ENCODE measurements at regions not wholly inside any gene's neighbourhood (a gene's known extent, or its start where the extent isn't known, plus 50 kb on each side); places are given as distances from the start of the nearest gene placed in this dataset.

GRCh38 chr9:95769909-95770433 lies 105.5 kb upstream of the ERCC6L2 start:
- no peaks in the 10 kb centered on the region for H3K27me3 ChIP-seq (ENCODE audit: control insufficient read depth, insufficient read depth, low read length)
- H3K36me3 ChIP-seq (ENCODE audit: control insufficient read depth in 2 of 3, insufficient read depth in 3 of 3, low read length in 3 of 3) = no peaks in the 10 kb centered on the region
- no peak overlapping the region for H3K27ac ChIP-seq (ENCODE audit: low read depth in 2 of 2, low read length in 2 of 2)
- intact Hi-C loops (cut with DNase I) = no loop called here
- no peak overlapping the region for H3K4me3 ChIP-seq (ENCODE audit: low read length in 3 of 3)
- H3K4me1 ChIP-seq (ENCODE audit: control insufficient read depth in 2 of 3, insufficient read depth in 2 of 3, low read depth in 1 of 3, low read length in 3 of 3) = peaks cover 2 to 9% (median 4%) of the 10 kb centered on the region in 3 donors
- no peak overlapping the region for H3K9ac ChIP-seq (ENCODE audit: low read length in 3 of 3)
- H3K9me3 ChIP-seq (ENCODE audit: control insufficient read depth in 2 of 3, insufficient read depth in 1 of 3, low read length in 3 of 3) = no peaks in the 10 kb centered on the region
- no peak for DNase-seq
- FAIRE-seq = no peak
- TF ChIP-seq CTCF (IDR thresholded peaks at IDR 0.05; ENCODE audit: borderline replicate concordance, extremely low read depth, insufficient read depth) = no peak

GRCh38 chr9:95769473-95769872 lies 106.0 kb upstream of the ERCC6L2 start:
- Histone ChIP-seq H3K9me3 (ENCODE audit: control insufficient read depth in 2 of 3, insufficient read depth in 1 of 3, low read length in 3 of 3) (no peaks in the 10 kb centered on the region), H3K4me3 (ENCODE audit: low read length in 3 of 3) (no peak overlapping the region), H3K4me1 (ENCODE audit: control insufficient read depth in 2 of 3, insufficient read depth in 2 of 3, low read depth in 1 of 3, low read length in 3 of 3) (peaks cover 2 to 9% (median 4%) of the 10 kb centered on the region in 3 donors), H3K27me3 (ENCODE audit: control insufficient read depth, insufficient read depth, low read length) (no peaks in the 10 kb centered on the region), H3K9ac (ENCODE audit: low read length in 3 of 3) (no peak overlapping the region), H3K27ac (ENCODE audit: low read depth in 2 of 2, low read length in 2 of 2) (no peak overlapping the region), H3K36me3 (ENCODE audit: control insufficient read depth in 2 of 3, insufficient read depth in 3 of 3, low read length in 3 of 3) (no peaks in the 10 kb centered on the region)
- intact Hi-C loops (cut with DNase I) = no loop called here
- no peak for FAIRE-seq
- TF ChIP-seq CTCF (IDR thresholded peaks at IDR 0.05; ENCODE audit: borderline replicate concordance, extremely low read depth, insufficient read depth) = no peak
- DNase-seq = no peak

- no peak for DNase-seq
- intact Hi-C loops (cut with DNase I) = no loop called here
- no peaks in the 10 kb centered on the region for H3K36me3 ChIP-seq (ENCODE audit: control insufficient read depth in 2 of 3, insufficient read depth in 3 of 3, low read length in 3 of 3)
- no peaks in the 10 kb centered on the region for H3K9me3 ChIP-seq (ENCODE audit: control insufficient read depth in 2 of 3, insufficient read depth in 1 of 3, low read length in 3 of 3)
- H3K4me3 ChIP-seq (ENCODE audit: low read length in 3 of 3) = no peak overlapping the region
- no peak for FAIRE-seq
- TF ChIP-seq CTCF (IDR thresholded peaks at IDR 0.05; ENCODE audit: borderline replicate concordance, extremely low read depth, insufficient read depth) = no peak
- no peaks in the 10 kb centered on the region for H3K27me3 ChIP-seq (ENCODE audit: control insufficient read depth, insufficient read depth, low read length)
- no peak overlapping the region for H3K27ac ChIP-seq (ENCODE audit: low read depth in 2 of 2, low read length in 2 of 2)
- no peak overlapping the region for H3K9ac ChIP-seq (ENCODE audit: low read length in 3 of 3)
- peaks cover under 1 to 2% (median 1%) of the 10 kb centered on the region in 3 donors for H3K4me1 ChIP-seq (ENCODE audit: control insufficient read depth in 2 of 3, insufficient read depth in 2 of 3, low read depth in 1 of 3, low read length in 3 of 3)
Measured at GRCh38 chr9:95766906-95767305, 108.6 kb upstream of the ERCC6L2 start.

Data from kidney (tissue), 13 donors.